Body of pancreas (tissue), 4 donors: ENCODE measurements at regions not wholly inside any gene's neighbourhood (a gene's known extent, or its start where the extent isn't known, plus 50 kb on each side); places are given as distances from the start of the nearest gene placed in this dataset.
"Not testable (repeated sequence)": the region's sequence is repeated elsewhere in the genome, so short reads cannot be mapped to it uniquely, and the experiment has no call there.

ENCODE experiments used
- POLR2A ChIP-seq, 3 donors: fragments of 450-650 bp; IDR thresholded peaks; one replicate each; pipeline ENCODE4 v1.6.1; 2016; ENCODE audit warnings: antibody characterized with exemption in 3 of 3, mild to moderate bottlenecking in 2 of 3
- TF ChIP-seq, protein P1 (sequence below), 7 experiments: fragments of 450-650 bp in 4 of 7; fragments of 200-600 bp in 3 of 7; sonication (generic) in 3 of 7; IDR thresholded peaks; one replicate each; pipeline ENCODE4 v1.5.1; 2016 to 2019; ENCODE audit warnings: antibody characterized with exemption in 7 of 7

- TF ChIP-seq, protein P1, sequence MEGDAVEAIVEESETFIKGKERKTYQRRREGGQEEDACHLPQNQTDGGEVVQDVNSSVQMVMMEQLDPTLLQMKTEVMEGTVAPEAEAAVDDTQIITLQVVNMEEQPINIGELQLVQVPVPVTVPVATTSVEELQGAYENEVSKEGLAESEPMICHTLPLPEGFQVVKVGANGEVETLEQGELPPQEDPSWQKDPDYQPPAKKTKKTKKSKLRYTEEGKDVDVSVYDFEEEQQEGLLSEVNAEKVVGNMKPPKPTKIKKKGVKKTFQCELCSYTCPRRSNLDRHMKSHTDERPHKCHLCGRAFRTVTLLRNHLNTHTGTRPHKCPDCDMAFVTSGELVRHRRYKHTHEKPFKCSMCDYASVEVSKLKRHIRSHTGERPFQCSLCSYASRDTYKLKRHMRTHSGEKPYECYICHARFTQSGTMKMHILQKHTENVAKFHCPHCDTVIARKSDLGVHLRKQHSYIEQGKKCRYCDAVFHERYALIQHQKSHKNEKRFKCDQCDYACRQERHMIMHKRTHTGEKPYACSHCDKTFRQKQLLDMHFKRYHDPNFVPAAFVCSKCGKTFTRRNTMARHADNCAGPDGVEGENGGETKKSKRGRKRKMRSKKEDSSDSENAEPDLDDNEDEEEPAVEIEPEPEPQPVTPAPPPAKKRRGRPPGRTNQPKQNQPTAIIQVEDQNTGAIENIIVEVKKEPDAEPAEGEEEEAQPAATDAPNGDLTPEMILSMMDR (IDR thresholded peaks at IDR 0.05): not testable (repeated sequence)
- TF ChIP-seq POLR2A (IDR thresholded peaks at IDR 0.05): not testable (repeated sequence)
Measured at GRCh38 chr17:77290759-77291558, 150.2 kb downstream of the SEC14L1 start.
